G401.6 (cell line): ENCODE measurements at regions not wholly inside any gene's neighbourhood (a gene's known extent, or its start where the extent isn't known, plus 50 kb on each side); places are given as distances from the start of the nearest gene placed in this dataset.

ENCODE experiments used
- FAIRE-seq: peaks from 2 replicates; lab custom pipeline; 2012; peaks lifted over from hg19 to GRCh38; lab: Jason Lieb, UNC

DNA sequence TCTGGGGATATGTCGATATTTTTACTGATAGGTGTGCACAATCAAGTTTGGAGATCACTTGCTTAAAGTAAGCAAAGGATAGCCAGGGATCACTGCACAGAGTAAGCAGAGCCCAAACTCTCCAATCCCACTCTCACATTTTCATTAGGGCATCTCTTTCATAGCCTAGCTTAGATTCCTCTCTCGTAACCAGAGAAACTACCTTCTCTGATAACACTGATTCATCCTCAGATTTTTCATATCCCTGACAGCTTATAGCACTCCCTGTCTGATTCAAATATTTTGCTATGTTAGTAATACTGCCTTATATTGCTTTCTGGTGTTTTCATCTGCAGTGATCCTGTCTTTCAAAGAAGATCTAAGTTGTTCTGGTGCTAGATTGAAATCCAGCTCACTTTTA is 123.7 kb downstream of the CBLL2 start:
- no peak for FAIRE-seq

DNA sequence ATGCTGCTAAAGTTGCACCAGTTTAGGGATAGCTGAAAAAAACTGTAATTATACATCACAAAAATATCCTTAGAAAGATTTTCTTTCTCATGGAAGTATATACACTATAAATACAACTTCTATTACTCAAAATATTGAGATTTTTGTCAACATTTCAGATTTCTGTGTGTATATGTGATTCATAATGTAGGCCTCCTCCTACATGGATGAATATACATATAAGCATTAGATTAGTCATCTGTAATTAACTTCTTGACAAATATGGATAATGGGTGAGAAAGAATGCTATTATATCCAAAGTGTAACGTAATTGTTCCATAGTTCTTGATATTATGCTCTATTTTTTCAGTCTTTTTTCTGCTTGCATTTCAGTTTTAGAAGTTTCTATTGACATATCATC is 124.9 kb downstream of the CBLL2 start:
- FAIRE-seq, result no peak

GRCh38 chrX:22399437-22400192 is 126.9 kb downstream of the CBLL2 start:
- FAIRE-seq, result no peak

GRCh38 chrX:22404297-22404696 is 131.6 kb downstream of the CBLL2 start:
- no peak for FAIRE-seq

DNA sequence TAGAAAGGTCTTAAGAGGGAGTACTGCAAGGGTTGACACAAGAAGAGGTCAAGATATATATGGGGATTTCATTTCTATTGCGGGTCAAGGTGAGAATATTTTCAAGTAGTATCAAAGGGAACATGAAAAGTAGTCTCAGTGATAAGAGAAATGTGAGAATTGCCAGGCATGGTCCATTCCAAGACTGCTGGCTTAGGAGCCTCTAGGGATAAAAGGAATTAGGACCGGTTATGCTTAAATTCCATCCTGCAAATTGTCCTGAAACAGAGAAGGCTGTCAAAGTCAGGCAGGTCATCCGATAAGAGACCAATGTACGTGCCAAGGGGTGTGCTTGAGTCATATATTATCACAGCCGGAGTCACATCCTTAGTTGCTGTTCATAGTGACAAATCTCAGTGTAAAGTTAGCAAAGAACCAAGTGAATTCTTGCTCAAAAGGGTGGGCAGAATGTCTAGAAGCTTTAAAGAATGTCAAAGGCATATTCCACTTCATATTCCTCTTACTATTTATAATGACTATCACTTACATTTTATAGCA is 133.6 kb downstream of the CBLL2 start:
- FAIRE-seq, result no peak

DNA sequence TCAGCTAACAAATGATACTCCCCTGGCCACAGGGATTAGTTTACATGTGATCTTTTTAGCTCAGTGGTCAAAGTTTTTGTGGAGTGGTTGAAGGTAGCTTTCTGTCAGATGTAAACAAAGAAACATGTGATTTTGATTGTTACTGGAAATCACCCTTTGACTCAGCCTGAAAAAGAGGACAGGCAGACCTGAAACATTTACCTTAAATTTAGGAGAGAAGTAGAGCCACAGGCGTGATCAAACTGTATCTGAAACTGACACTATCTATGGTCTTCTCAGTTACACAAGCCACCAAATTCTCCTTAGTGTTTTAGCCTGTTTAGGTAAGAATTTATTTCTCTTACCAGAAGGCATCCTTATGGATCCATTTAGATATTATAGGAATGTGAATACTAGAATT is 136.7 kb downstream of the CBLL2 start:
- no peak for FAIRE-seq

DNA sequence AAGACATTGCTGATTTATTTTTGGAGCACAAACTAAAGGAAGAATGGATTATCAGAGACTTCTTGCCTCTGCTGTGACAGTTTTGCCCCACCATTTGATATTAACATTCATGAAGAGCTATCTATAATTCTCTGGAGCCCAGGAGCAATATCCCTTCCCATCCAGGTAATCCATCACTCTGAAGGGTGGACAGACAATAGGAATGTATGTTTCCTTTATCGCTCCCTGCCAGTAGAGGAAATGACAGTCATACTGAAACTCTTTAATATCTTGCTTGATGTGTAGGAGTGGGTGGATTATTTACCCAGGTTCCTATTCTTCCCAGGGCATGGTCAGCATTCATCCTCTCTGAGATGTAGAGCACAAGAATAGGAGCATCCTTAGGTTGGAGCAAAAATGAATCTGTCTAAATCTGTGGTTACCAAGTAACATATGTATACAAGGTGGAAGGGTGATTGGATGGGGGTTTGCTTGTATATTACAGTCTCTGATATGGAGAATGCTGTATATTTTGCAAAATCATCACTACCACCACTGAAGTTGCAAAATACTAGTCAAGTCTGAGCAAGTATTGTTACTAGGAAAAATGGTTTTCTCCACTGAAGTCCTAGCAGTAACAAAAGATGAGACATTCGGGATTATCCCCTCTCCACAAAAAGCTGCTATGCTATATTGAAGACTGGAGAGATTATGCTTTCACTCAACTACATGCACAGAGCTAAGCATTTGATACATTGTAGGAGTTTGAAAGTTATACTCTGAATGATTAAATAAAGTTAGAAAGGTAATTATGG is 151.6 kb downstream of the CBLL2 start:
- FAIRE-seq, result no peak

GRCh38 chrX:22424919-22425318 is 152.2 kb downstream of the CBLL2 start:
- FAIRE-seq, result no peak

GRCh38 chrX:22429704-22430103 is 157.0 kb downstream of the CBLL2 start:
- FAIRE-seq, result no peak

- no peak for FAIRE-seq
Observed at GRCh38 chrX:22430701-22431100, 158.0 kb downstream of the CBLL2 start.

DNA sequence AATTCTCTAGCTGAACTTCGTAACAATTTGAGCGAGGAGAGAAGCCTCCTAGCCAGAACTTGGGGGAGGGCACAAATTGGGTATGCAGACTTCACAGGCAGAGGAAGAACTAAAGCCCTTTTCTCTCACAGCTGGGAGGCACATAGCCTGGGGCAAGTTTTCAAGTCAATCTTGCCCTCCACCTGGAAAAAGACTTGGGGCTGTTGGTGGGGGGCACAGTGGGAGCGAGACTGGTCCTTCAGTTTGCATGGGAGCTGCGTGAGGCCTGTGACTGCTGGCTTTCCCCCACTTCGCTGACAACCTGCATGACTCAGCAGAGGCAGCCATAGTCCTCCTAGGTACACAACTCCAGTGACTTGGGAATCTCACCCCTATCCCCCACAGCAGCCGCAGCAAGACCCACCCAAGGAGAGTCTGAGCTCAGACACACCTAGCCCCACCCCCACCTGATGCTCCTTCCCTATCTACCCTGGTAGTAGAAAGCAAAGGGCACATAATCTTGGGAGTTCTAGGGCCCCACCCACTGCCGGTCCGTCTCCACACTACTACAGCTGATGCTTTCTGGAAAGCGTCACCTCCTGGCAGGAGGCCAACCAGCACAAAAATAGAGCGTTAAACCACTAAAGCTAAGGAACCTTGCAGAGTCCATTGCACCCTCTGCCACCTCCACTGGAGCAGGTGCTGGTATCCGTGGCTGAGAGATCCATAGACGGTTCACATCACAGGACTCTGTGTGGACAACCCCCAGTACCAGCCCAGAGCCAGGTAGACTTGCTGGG is 160.8 kb downstream of the CBLL2 start:
- no peak for FAIRE-seq

DNA sequence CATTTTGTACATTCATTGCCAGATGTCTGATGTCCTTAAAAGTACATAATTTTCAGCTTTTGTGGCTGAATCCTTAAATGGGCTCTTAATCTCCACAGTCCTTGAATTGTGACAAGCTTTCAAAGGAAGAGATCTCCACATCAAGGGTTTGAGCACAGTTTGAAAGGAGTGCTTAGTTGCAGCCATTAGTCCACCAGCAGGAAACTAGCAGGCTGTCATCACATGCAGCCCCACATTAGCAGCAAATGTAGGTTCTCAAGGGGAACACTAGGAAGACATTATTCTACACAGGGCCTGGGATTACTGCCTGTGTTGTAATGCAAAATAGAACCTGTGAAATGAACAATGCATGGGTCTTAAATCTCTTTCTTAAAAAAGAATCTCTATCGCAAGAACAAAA is 173.2 kb downstream of the CBLL2 start:
- no peak for FAIRE-seq

GRCh38 chrX:22462959-22463358 is 190.2 kb downstream of the CBLL2 start:
- FAIRE-seq, result no peak

- FAIRE-seq, result no peak
Observed at GRCh38 chrX:22467571-22467970, 194.9 kb downstream of the CBLL2 start.

DNA sequence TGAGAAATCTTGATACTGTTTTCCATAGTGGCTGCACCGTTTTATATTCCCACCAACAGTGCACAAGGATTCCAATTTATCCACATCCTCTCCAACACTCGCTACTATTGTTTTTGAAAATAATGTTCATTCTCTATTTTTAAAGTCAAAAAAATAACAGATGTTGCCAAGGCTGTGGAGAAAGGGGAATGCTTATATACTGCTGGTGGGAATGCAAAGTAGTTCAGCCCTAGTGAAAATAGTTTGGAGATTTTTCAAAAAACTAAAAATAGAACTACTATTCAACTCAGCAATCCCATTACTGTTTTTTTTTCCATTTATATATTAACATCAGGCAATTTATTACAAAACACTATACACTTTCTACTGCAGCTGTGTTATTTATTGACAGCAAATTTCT is 208.7 kb downstream of the CBLL2 start:
- no peak for FAIRE-seq

DNA sequence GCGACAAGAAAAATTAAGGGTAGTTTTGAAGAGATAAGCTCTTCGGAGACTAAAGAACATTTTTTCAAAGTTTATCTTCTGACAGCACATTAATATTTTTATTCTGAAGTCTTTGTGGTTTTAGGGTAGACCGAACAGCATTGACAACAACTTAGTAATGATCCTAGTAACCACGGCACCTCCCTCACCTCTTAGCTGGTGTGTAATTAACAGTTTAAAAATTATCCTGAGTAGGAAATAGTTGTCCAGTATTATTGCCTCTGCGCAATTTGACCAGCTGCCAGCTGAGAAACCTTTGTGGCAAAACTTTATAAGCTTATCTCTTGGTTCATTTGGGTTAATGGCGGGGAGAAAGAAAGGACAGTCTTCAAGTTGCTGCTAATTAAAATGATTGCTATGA is 213.6 kb downstream of the CBLL2 start:
- no peak for FAIRE-seq

DNA sequence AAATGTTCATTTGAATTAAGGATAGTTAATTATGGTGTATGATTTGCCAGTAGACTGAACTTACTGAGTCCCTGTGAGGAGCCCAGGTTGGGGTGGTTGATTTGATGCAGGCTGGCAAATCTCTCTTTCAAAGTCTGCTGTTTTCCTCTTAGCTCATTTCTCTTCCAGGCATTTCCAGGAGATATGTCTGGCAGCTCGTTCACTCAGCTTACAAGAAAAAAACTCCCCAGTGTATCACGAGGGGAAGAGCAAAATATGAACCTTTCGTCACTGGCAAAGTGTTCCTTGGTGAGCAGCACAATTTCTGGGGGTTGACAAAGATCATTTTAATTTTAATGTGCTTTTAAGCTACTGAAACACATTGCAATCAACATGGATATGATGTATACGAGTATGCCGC is 244.2 kb downstream of the CBLL2 start:
- FAIRE-seq, result no peak

GRCh38 chrX:22520128-22520828 is 247.6 kb downstream of the CBLL2 start:
- no peak for FAIRE-seq

DNA sequence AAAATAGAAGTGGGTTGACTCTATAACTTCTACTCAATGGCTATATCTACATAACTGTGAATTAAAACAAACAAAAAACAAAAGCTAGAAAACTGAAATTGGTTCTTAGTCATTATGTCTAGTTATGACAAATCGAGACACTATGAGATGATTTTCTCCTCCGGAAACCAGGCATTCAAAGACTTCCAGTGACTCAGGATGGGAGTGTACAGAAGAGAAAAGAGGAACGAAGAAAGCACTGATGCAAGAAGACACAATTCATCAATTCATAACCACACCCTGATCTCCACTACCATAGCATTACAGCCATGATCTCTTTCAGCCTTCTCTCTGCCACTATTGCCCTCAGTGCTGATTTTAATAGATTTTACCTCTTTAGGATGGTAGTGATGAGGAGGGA is 253.6 kb downstream of the CBLL2 start:
- FAIRE-seq, result no peak

GRCh38 chrX:22527302-22527701 is 254.6 kb downstream of the CBLL2 start:
- no peak for FAIRE-seq

DNA sequence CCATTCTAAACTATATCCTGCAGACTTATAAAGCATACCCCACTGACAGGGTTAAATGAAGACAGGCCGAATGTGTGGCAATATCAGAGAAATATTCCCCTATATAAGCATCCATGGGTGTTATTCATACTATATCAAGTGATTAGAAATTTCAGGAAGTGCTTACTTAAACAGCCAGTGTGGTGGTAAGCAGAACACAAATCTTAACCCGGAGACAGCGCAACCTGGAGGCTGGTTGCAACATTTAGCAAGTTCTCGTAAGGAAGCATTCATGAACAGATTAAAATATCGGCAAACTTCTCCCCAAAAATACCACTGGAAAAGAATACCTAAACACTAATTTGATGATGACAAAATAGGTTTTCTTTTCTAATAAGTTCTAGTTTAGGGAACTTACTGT is 261.2 kb downstream of the CBLL2 start:
- no peak for FAIRE-seq

DNA sequence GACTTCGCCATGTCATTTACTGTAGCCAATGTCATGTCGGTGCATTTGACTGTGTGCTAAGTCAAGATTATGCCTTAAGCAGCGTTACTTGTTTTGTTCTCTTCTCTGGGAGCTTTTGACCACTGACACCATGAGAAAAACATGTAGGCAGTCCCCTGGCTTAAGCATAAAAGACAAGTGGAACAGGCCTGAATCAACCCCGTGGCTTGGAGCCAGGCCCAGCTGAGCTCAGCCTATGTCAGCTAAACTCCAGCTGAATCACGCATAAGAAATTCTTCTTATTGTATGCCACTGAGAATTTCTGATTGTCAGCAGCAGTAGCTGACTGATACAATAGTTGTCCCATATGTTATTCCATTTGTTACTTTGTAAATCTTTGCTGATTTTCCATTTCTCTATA is 261.9 kb downstream of the CBLL2 start:
- FAIRE-seq, result no peak
